ENCODE measurements at regions not wholly inside any gene's neighbourhood (a gene's known extent, or its start where the extent isn't known, plus 50 kb on each side); places are given as distances from the start of the nearest gene placed in this dataset.

- TF ChIP-seq, protein P1, sequence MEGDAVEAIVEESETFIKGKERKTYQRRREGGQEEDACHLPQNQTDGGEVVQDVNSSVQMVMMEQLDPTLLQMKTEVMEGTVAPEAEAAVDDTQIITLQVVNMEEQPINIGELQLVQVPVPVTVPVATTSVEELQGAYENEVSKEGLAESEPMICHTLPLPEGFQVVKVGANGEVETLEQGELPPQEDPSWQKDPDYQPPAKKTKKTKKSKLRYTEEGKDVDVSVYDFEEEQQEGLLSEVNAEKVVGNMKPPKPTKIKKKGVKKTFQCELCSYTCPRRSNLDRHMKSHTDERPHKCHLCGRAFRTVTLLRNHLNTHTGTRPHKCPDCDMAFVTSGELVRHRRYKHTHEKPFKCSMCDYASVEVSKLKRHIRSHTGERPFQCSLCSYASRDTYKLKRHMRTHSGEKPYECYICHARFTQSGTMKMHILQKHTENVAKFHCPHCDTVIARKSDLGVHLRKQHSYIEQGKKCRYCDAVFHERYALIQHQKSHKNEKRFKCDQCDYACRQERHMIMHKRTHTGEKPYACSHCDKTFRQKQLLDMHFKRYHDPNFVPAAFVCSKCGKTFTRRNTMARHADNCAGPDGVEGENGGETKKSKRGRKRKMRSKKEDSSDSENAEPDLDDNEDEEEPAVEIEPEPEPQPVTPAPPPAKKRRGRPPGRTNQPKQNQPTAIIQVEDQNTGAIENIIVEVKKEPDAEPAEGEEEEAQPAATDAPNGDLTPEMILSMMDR (IDR thresholded peaks at IDR 0.05), result no peak
- TF ChIP-seq POLR2A (IDR thresholded peaks at IDR 0.05), result no peak
Observed at GRCh38 chr11:81253244-81253643, 1480.4 kb downstream of the FAM181B start.

All from heart left ventricle (tissue), 13 donors.